Transverse colon (tissue), 4 donors: ENCODE measurements at regions not wholly inside any gene's neighbourhood (a gene's known extent, or its start where the extent isn't known, plus 50 kb on each side); places are given as distances from the start of the nearest gene placed in this dataset.

Source experiments
- POLR2A ChIP-seq: fragments of 450-650 bp; IDR thresholded peaks from one replicate; pipeline ENCODE4 v1.6.1; 2016; ENCODE audit warnings: antibody characterized with exemption, mild to moderate bottlenecking, moderate library complexity
- POLR2AphosphoS5 ChIP-seq, 3 donors: sonication (generic); formaldehyde crosslinking; IDR thresholded peaks; one replicate each; pipeline ENCODE4 v1.6.1; 2016; ENCODE audit warnings: antibody characterized with exemption in 3 of 3
- TF ChIP-seq, protein P1 (sequence below), 5 experiments: fragments of 200-600 bp in 3 of 5; fragments of 450-650 bp in 2 of 5; sonication (generic) in 3 of 5; IDR thresholded peaks; 1 replicate in 2 of 5; 2 replicates in 3 of 5; pipeline ENCODE4 v1.5.1; 2016 to 2017; ENCODE audit warnings: antibody characterized with exemption in 5 of 5, inconsistent platforms in 3 of 5, mild to moderate bottlenecking in 2 of 5, moderate library complexity in 1 of 5

DNA sequence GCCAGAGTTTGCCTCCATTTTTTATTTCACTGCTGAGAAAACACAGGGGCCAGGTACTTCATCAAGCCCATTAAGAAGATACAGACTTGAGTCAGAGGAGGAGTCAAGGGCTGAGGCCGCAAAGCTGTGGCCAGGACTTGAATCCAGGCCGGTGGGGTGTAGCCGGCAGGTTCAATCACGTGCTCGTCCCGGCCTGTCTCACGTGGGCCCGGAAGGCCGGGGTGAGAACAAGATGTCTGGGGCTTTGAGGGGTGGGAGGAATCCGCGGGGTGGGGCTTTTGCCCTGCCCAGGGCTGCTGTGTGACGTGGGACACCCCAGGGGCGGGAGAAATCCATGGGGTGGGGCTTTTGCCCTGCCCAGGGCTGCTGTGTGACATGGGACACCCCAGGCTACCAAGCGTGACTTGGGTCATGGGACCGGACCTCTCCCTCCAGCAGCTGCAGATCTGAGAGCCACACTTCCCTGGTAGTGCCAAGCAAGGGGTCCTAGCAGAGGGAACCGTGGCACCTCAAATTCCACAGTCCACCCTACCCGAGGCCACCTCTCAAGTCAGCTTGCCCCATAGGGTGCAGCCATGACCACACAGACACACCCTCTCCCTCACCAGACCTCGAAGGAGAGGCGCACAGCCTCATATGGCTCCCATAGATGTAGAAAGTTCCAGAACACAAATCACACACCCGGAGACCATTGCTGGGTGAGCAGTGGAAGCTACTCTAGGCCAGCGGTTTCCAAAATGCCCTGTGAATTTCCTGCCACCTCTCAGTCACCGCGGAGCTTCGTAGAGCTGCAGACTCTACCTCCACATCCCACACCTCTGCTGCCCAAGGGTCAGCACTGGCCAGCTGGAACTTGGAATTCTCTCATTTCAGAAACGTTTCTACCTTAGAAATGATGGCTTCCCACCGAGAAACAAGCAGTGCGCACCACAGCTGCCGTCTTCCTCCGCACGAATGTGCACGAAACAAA, 156.1 kb downstream of the DLL1 start:
- TF ChIP-seq, protein P1, sequence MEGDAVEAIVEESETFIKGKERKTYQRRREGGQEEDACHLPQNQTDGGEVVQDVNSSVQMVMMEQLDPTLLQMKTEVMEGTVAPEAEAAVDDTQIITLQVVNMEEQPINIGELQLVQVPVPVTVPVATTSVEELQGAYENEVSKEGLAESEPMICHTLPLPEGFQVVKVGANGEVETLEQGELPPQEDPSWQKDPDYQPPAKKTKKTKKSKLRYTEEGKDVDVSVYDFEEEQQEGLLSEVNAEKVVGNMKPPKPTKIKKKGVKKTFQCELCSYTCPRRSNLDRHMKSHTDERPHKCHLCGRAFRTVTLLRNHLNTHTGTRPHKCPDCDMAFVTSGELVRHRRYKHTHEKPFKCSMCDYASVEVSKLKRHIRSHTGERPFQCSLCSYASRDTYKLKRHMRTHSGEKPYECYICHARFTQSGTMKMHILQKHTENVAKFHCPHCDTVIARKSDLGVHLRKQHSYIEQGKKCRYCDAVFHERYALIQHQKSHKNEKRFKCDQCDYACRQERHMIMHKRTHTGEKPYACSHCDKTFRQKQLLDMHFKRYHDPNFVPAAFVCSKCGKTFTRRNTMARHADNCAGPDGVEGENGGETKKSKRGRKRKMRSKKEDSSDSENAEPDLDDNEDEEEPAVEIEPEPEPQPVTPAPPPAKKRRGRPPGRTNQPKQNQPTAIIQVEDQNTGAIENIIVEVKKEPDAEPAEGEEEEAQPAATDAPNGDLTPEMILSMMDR (IDR thresholded peaks at IDR 0.05) = no peak
- TF ChIP-seq POLR2A (no peak), POLR2AphosphoS5 (IDR thresholded peaks at IDR 0.05) (no peak)
